ENCODE measurements at regions not wholly inside any gene's neighbourhood (a gene's known extent, or its start where the extent isn't known, plus 50 kb on each side); places are given as distances from the start of the nearest gene placed in this dataset.

- DNase-seq (ENCODE audit: low read depth in 3 of 3, low spot score in 1 of 3), result no peak
Measured at GRCh38 chr11:28767574-28767973, 659.4 kb downstream of the METTL15 start.

- DNase-seq (ENCODE audit: low read depth in 3 of 3, low spot score in 1 of 3), result no peak
Measured at GRCh38 chr11:28763876-28764275, 655.7 kb downstream of the METTL15 start.

GRCh38 chr11:28763151-28763550, 655.0 kb downstream of the METTL15 start:
- no peak for DNase-seq (ENCODE audit: low read depth in 3 of 3, low spot score in 1 of 3)

- DNase-seq (ENCODE audit: low read depth in 3 of 3, low spot score in 1 of 3), result no peak
Measured at GRCh38 chr11:28760676-28761390, 652.6 kb downstream of the METTL15 start.

GRCh38 chr11:28759311-28759710, 651.1 kb downstream of the METTL15 start:
- no peak for DNase-seq (ENCODE audit: low read depth in 3 of 3, low spot score in 1 of 3)

GRCh38 chr11:28757725-28758515, 649.7 kb downstream of the METTL15 start:
- no peak for DNase-seq (ENCODE audit: low read depth in 3 of 3, low spot score in 1 of 3)

GRCh38 chr11:28756977-28757376, 648.8 kb downstream of the METTL15 start:
- DNase-seq (ENCODE audit: low read depth in 3 of 3, low spot score in 1 of 3), result no peak

- no peak for DNase-seq (ENCODE audit: low read depth in 3 of 3, low spot score in 1 of 3)
Measured at GRCh38 chr11:28743061-28743550, 634.9 kb downstream of the METTL15 start.

GRCh38 chr11:28739489-28740280, 631.5 kb downstream of the METTL15 start:
- no peak for DNase-seq (ENCODE audit: low read depth in 3 of 3, low spot score in 1 of 3)

GRCh38 chr11:28738549-28738948, 630.4 kb downstream of the METTL15 start:
- no peak for DNase-seq (ENCODE audit: low read depth in 3 of 3, low spot score in 1 of 3)

- no peak for DNase-seq (ENCODE audit: low read depth in 3 of 3, low spot score in 1 of 3)
Measured at GRCh38 chr11:28736256-28736655, 628.1 kb downstream of the METTL15 start.

- DNase-seq (ENCODE audit: low read depth in 3 of 3, low spot score in 1 of 3), result no peak
Measured at GRCh38 chr11:28735511-28735910, 627.3 kb downstream of the METTL15 start.

- DNase-seq (ENCODE audit: low read depth in 3 of 3, low spot score in 1 of 3), result no peak
Measured at GRCh38 chr11:28730889-28731288, 622.7 kb downstream of the METTL15 start.

GRCh38 chr11:28730336-28730735, 622.1 kb downstream of the METTL15 start:
- DNase-seq (ENCODE audit: low read depth in 3 of 3, low spot score in 1 of 3), result no peak

GRCh38 chr11:28729339-28729738, 621.2 kb downstream of the METTL15 start:
- DNase-seq (ENCODE audit: low read depth in 3 of 3, low spot score in 1 of 3), result no peak

GRCh38 chr11:28728666-28729065, 620.5 kb downstream of the METTL15 start:
- DNase-seq (ENCODE audit: low read depth in 3 of 3, low spot score in 1 of 3), result no peak

- no peak for DNase-seq (ENCODE audit: low read depth in 3 of 3, low spot score in 1 of 3)
Measured at GRCh38 chr11:28727254-28727653, 619.1 kb downstream of the METTL15 start.

GRCh38 chr11:28726432-28726831, 618.2 kb downstream of the METTL15 start:
- no peak for DNase-seq (ENCODE audit: low read depth in 3 of 3, low spot score in 1 of 3)

GRCh38 chr11:28715726-28716125, 607.5 kb downstream of the METTL15 start:
- DNase-seq (ENCODE audit: low read depth in 3 of 3, low spot score in 1 of 3), result no peak

GRCh38 chr11:28713850-28714249, 605.7 kb downstream of the METTL15 start:
- no peak for DNase-seq (ENCODE audit: low read depth in 3 of 3, low spot score in 1 of 3)

GRCh38 chr11:28708075-28708474, 599.9 kb downstream of the METTL15 start:
- DNase-seq (ENCODE audit: low read depth in 3 of 3, low spot score in 1 of 3), result no peak

- DNase-seq (ENCODE audit: low read depth in 3 of 3, low spot score in 1 of 3), result no peak
Measured at GRCh38 chr11:28704801-28705200, 596.6 kb downstream of the METTL15 start.
